AG04449 (cell line): ENCODE measurements at regions not wholly inside any gene's neighbourhood (a gene's known extent, or its start where the extent isn't known, plus 50 kb on each side); places are given as distances from the start of the nearest gene placed in this dataset.

Experiments
- CTCF ChIA-PET: fragments of 350-600 bp; formaldehyde crosslinking; extraction: SDS; loops from one replicate; lab custom pipeline; 2021; ENCODE audit warnings: antibody characterized with exemption; lab: Yijun Ruan, JAX
- POLR2A ChIA-PET: fragments of 400-600, 350-600 bp; formaldehyde crosslinking; extraction: SDS; loops from one replicate; lab custom pipeline; 2020; ENCODE audit warnings: antibody characterized with exemption, inconsistent platforms; lab: Yijun Ruan, JAX
- DNase-seq: peaks from one replicate; pipeline ENCODE4 v3.0.0-alpha.2; 2010; ENCODE audit warnings: low read depth, low spot score
- H3K4me3 ChIP-seq: 2 replicates; pipeline ENCODE4 v1.5.1; 2011; ENCODE audit warnings: low read depth, mild to moderate bottlenecking, control low read depth, low read length
- TF ChIP-seq, protein P1 (sequence below): IDR thresholded peaks from one replicate; pipeline ENCODE4 v1.5.1; 2011; ENCODE audit warnings: mild to moderate bottlenecking, moderate library complexity, low read length, control low read depth, inconsistent platforms; ENCODE audit not compliant: insufficient read depth; ENCODE audit errors: missing control alignments

- TF ChIP-seq, protein P1, sequence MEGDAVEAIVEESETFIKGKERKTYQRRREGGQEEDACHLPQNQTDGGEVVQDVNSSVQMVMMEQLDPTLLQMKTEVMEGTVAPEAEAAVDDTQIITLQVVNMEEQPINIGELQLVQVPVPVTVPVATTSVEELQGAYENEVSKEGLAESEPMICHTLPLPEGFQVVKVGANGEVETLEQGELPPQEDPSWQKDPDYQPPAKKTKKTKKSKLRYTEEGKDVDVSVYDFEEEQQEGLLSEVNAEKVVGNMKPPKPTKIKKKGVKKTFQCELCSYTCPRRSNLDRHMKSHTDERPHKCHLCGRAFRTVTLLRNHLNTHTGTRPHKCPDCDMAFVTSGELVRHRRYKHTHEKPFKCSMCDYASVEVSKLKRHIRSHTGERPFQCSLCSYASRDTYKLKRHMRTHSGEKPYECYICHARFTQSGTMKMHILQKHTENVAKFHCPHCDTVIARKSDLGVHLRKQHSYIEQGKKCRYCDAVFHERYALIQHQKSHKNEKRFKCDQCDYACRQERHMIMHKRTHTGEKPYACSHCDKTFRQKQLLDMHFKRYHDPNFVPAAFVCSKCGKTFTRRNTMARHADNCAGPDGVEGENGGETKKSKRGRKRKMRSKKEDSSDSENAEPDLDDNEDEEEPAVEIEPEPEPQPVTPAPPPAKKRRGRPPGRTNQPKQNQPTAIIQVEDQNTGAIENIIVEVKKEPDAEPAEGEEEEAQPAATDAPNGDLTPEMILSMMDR, result no peak
- ChIA-PET POLR2A (interaction anchor here (1.0 to 1.4 kb wide), 3 partner anchors 9 to 80 kb away, joined by 3 to 7 read pairs (median 6); no protein-coding TSS in a partner anchor), CTCF (no interaction called here)
- DNase-seq, result no peak
- H3K4me3 ChIP-seq, result no peak overlapping the region
Measured at GRCh38 chr10:10872764-10873163, 144.9 kb upstream of the CELF2 start.

- no peak overlapping the region for H3K4me3 ChIP-seq
- ChIA-PET POLR2A (no interaction called here), CTCF (no interaction called here)
- TF ChIP-seq, protein P1, result no peak
- DNase-seq, result no peak
Measured at GRCh38 chr10:10873289-10873688, 144.4 kb upstream of the CELF2 start.

DNA sequence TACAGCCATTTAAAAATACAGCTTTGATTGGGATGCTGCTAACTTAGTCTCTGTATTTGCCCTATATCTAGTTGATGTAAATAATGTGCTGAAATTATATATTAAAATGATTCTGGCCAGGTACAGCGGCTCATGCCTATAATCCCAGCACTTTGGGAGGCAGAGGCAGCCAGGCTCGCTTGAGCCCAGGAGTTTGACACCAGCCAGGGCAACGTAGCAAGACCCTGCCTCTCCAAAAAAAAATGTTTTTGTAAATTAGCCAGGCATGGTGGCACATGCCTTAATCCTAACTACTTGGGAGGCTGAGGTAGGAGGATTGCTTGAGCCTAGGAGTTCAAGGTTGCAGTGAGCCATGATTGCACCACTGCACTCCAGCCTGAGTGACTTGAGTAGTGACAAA, 143.8 kb upstream of the CELF2 start:
- TF ChIP-seq, protein P1, result no peak
- no peak for DNase-seq
- ChIA-PET POLR2A (no interaction called here), CTCF (no interaction called here)
- H3K4me3 ChIP-seq, result no peak overlapping the region

GRCh38 chr10:10878963-10879362, 138.7 kb upstream of the CELF2 start:
- no peak overlapping the region for H3K4me3 ChIP-seq
- POLR2A ChIA-PET, result no interaction called here
- TF ChIP-seq, protein P1, result no peak
- CTCF ChIA-PET, result no interaction called here
- no peak for DNase-seq

GRCh38 chr10:10881117-10881813, 136.4 kb upstream of the CELF2 start:
- ChIA-PET POLR2A (interaction anchor here (0.6 kb wide), 1 partner anchor 9 kb away, joined by 3 read pairs; no protein-coding TSS in a partner anchor), CTCF (no interaction called here)
- no peak for DNase-seq
- TF ChIP-seq, protein P1, result no peak
- no peak overlapping the region for H3K4me3 ChIP-seq

DNA sequence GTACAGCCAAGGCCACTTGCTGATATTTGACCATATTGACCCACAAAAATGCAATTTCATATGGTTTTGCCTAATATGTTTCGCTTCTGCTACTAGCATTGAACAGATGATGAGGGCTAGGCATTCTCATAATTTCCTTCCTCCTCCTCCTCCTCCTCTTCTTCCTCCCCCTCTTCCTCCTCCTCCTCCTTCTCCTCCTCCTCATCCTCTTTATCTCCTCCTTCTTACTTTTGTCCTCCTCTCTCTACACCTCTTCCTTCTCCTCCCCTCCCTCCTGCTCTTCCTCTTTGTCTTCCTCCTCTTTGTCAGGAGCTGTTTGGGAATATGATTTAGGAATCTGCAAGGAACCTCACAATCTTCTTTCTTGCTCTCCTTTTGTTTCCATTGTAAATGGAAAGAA, 133.9 kb upstream of the CELF2 start:
- H3K4me3 ChIP-seq, result no peak overlapping the region
- TF ChIP-seq, protein P1, result no peak
- POLR2A ChIA-PET, result no interaction called here
- CTCF ChIA-PET, result no interaction called here
- no peak for DNase-seq
